ENCODE measurements at regions not wholly inside any gene's neighbourhood (a gene's known extent, or its start where the extent isn't known, plus 50 kb on each side); places are given as distances from the start of the nearest gene placed in this dataset.
"Not testable (repeated sequence)": the region's sequence is repeated elsewhere in the genome, so short reads cannot be mapped to it uniquely, and the experiment has no call there.

GRCh38 chr1:178020968-178021640 is 51.2 kb upstream of the SEC16B start:
- no peak for DNase-seq (ENCODE audit: low spot score)

- DNase-seq (ENCODE audit: low spot score), result no peak
Measured at GRCh38 chr1:178021950-178022349, 52.1 kb upstream of the SEC16B start.

- no peak for DNase-seq (ENCODE audit: low spot score)
Measured at GRCh38 chr1:178023181-178023618, 53.3 kb upstream of the SEC16B start.

- no peak for DNase-seq (ENCODE audit: low spot score)
Measured at GRCh38 chr1:178024504-178024903, 54.6 kb upstream of the SEC16B start.

- DNase-seq (ENCODE audit: low spot score), result no peak
Measured at GRCh38 chr1:178025613-178026356, 55.9 kb upstream of the SEC16B start.

- no peak for DNase-seq (ENCODE audit: low spot score)
Measured at GRCh38 chr1:178028841-178029481, 59.1 kb upstream of the SEC16B start.

GRCh38 chr1:178030467-178030866 is 60.6 kb upstream of the SEC16B start:
- DNase-seq (ENCODE audit: low spot score), result no peak

GRCh38 chr1:178031856-178032320 is 62.0 kb upstream of the RASAL2 start:
- DNase-seq (ENCODE audit: low spot score), result peak; percentile 91

GRCh38 chr1:178033019-178033418 is 60.9 kb upstream of the RASAL2 start:
- DNase-seq (ENCODE audit: low spot score), result no peak

GRCh38 chr1:178034676-178035075 is 59.2 kb upstream of the RASAL2 start:
- DNase-seq (ENCODE audit: low spot score), result no peak

GRCh38 chr1:178036090-178036489 is 57.8 kb upstream of the RASAL2 start:
- DNase-seq (ENCODE audit: low spot score), result no peak

GRCh38 chr1:178037510-178038253 is 56.2 kb upstream of the RASAL2 start:
- peak; percentile 97 for DNase-seq (ENCODE audit: low spot score)

- no peak for DNase-seq (ENCODE audit: low spot score)
Measured at GRCh38 chr1:178038372-178038771, 55.5 kb upstream of the RASAL2 start.

- DNase-seq (ENCODE audit: low spot score), result no peak
Measured at GRCh38 chr1:178039891-178040290, 54.0 kb upstream of the RASAL2 start.

- DNase-seq (ENCODE audit: low spot score), result not testable (repeated sequence)
Measured at GRCh38 chr1:178043940-178044339, 50.0 kb upstream of the RASAL2 start.

All from GM03348 (cell line).